ENCODE measurements at regions not wholly inside any gene's neighbourhood (a gene's known extent, or its start where the extent isn't known, plus 50 kb on each side); places are given as distances from the start of the nearest gene placed in this dataset.
"Not testable (repeated sequence)": the region's sequence is repeated elsewhere in the genome, so short reads cannot be mapped to it uniquely, and the experiment has no call there.

DNA sequence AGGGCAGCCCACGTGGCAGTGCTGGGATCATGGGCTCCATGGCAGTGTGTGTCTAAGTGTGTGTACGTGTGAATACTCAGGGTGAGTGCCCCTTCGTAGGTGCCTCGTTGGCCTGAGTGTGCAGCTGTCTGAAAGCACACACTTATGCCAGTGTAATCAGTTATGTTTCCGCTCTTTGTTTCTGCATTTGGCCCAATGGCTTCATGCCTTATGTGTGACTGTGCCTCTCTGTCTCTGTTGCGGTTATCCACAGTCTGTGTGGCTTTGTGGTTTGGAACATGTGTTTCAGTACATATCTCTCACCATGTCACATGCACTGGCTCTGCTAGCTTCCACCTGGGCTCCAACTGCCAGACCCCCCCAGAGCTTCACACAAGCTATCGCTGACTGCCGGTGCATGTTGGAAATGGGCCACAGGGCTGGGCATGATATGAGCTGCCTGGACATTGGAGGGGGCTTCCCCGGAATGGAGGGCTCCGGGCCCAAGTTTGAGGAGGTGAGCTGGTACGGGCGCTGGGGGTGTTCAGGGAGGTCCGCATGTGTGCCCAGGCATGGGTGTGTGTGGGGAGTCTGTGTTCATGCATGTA lies 70.3 kb upstream of the TINAGL1 start:
- DNase-seq, result no peak
- Mint-ChIP-seq H3K27me3 (ENCODE audit: low read depth) (peaks cover 21% of the 10 kb centered on the region), H3K36me3 (ENCODE audit: insufficient read depth) (no peaks in the 10 kb centered on the region), H3K4me1 (ENCODE audit: low read depth) (peaks cover 13% of the 10 kb centered on the region), H3K9me3 (no peaks in the 10 kb centered on the region), H3K4me3 (no peak overlapping the region)
- ATAC-seq, result peak; percentile 82 to 87

DNA sequence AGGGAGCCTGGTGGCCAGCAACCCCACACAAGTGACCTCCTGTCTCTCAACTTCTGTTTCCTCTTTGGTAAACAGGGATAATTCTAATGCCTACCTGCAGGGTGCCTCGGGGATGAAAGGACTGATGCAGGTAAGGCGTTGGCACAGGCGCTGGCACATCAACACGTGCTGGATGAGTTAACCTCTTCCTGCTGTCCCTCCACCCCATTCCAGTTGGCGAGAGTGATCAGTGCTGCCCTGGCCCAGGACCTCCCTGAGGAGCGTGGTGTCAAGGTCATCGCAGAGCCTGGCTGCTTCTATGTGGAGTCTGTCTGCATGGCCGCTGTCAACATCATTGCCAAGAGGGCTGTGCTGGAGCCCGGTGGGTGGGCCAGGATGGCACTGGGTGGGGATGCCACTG lies 69.1 kb upstream of the TINAGL1 start:
- H3K4me3 Mint-ChIP-seq, result no peak overlapping the region
- H3K9me3 Mint-ChIP-seq, result no peaks in the 10 kb centered on the region
- DNase-seq (no peak), ATAC-seq (no peak)
- H3K4me1 Mint-ChIP-seq (ENCODE audit: low read depth), result peaks cover 13% of the 10 kb centered on the region
- peaks cover 15% of the 10 kb centered on the region for H3K27me3 Mint-ChIP-seq (ENCODE audit: low read depth)
- no peaks in the 10 kb centered on the region for H3K36me3 Mint-ChIP-seq (ENCODE audit: insufficient read depth)

DNA sequence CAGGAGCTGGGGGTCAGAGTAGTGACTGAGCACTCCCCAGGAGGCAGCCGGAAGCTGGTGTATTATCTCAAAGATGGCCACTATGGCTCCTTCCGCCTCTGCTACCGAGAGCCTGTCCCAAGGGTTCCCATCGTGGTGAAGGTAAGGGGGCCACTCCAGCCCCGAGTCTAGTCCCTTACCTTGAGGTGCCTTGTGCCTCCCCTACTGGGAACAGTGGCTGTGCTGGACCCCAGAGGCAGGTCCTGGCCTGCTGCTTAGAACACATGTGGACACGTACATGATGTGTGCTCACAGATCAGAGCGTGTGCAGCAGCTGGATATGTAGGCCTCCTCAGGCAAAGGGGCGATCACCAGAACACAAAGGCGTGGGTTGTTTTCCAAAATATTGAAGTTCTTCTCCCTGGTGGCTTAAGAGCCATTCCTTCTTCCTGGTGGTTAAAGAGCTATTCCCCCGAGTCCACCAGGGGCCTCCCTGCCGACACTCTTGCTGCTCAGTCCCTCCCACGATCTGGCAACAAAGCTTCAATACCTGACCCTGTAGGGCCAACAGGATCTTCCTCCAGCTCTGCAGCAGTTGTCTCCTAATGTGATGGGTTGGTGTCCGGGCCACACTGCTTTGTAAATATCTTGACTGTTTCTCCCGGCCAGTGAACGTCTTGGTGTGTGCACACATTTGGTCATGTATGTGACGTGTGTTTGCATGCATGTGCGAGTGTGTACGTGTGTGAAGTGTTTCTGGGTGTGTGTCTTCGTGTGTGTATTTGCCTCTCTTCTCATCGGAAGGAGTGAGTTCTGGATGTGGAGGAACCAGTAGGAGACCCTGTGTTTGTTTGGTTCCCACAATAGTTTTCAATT lies 68.4 kb upstream of the TINAGL1 start:
- H3K27me3 Mint-ChIP-seq (ENCODE audit: low read depth), result peaks cover 9% of the 10 kb centered on the region
- no peaks in the 10 kb centered on the region for H3K9me3 Mint-ChIP-seq
- ATAC-seq (no peak), DNase-seq (no peak)
- no peaks in the 10 kb centered on the region for H3K36me3 Mint-ChIP-seq (ENCODE audit: insufficient read depth)
- H3K4me1 Mint-ChIP-seq (ENCODE audit: low read depth), result peaks cover 13% of the 10 kb centered on the region
- H3K4me3 Mint-ChIP-seq, result no peak overlapping the region

DNA sequence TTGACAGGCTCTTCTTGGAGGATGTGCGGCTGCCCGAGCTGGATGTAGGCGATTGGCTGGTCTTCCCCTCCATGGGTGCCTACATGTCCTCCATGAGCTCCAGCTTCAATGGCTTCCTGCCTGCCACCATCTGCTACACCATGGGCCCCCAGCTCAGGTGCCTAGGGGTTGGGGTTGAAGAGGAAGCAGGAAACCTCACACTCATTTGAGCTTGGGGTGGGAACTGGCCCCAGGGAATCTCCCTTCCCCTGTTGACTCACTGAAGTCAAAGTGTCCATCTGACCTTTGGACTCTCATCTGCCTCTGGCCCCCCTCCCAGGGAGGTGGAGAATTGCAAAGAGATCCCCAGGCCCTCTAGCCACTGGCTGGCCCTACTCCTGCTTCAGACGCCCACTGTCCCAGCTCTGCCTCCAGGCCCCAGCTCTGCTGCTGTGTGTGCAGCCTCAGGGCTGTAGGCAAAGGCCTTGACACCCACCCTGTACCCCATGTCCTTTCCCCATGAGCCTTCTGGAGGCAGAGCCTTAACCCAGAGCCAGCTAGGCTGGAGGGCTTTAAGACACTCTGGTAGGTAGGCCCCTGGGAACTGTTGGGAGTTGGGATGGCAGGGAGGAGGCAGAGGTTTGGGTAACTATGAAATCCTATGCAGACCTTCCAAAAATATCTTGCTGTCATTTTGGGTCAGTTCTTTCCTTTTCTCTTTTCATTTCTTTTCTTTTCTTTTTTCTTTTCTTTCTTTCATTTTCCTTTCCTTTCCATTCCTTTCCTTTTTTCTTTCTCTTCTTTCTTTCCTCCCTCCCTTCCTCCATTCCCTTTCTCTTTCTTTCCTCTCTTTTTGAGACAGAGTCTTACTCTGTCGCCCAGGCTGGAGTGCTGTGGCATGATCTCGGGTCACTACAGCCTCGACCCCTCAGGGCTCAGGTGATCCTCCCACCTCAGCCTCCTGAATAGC lies 66.9 kb upstream of the TINAGL1 start:
- ATAC-seq (no peak), DNase-seq (no peak)
- Mint-ChIP-seq H3K36me3 (ENCODE audit: insufficient read depth) (no peaks in the 10 kb centered on the region), H3K9me3 (no peaks in the 10 kb centered on the region), H3K27me3 (ENCODE audit: low read depth) (peaks cover 3% of the 10 kb centered on the region), H3K4me3 (no peak overlapping the region), H3K4me1 (ENCODE audit: low read depth) (peaks cover 13% of the 10 kb centered on the region)

DNA sequence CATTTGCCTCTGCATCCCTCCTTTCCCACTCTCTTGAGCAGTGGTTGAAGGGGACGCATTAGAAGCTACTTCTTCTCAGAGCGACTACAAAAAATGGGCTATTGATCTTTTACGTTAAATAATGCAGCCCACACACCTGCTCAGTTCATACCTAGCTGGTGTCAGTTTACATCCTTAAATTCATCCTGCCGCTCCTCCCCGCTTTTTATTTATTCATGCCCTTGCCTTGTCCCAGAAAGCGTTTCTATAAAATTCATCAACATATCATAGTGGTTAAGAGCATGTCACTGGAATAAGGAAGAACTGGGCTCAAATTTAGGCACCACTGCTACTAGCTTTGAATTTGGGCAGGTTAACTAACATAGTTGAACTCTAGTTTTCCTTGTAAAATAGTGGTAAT lies 66.0 kb upstream of the TINAGL1 start:
- Mint-ChIP-seq H3K36me3 (ENCODE audit: insufficient read depth) (no peaks in the 10 kb centered on the region), H3K9me3 (no peaks in the 10 kb centered on the region), H3K4me1 (ENCODE audit: low read depth) (peaks cover 12% of the 10 kb centered on the region), H3K4me3 (no peak overlapping the region), H3K27me3 (ENCODE audit: low read depth) (peaks cover 3% of the 10 kb centered on the region)
- ATAC-seq (no peak), DNase-seq (no peak)

DNA sequence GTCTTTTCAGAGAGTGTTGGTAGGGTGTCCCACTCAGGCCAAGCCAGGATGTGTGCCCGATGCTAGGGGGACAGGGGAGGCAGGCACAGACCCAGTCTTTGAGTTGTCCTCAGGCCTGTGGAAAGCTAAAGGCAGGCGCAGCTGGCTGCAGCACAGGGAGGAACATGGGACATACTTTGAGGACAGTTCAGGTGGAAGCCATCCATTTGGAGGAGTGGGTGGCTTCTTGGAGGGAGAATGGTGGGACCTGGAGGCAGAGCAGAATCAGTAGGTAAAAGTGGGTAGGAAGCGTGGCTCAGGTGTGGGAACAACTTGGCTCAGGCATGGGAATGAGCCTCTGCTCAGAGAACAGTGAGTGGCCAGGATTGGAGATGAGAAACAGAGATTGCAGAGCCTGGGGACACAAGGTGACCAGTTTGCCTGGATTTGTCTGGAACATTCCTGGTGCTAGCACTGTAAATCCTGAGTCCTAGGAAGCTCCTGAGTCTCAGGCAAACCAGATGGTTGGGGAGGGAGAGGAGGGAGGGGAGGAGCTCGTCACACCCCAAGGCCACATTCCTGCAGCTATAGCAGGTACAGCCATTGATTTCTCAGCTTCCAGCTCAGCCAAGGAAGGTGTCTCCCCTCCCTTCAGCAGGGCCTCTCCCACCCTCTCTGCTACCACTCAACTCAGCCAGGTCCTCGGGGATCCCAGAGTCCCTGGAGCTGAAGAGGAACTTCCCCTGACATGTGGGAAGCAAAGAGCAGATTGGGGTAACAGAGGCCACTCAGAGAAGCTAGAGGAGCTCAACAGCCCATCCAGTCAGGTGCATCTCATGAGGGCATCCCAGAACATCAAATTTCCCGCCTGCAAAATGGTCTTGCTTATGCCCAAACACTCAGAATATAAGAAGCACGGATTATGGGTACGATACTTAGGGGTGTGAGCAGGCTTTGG lies 65.2 kb upstream of the TINAGL1 start:
- Mint-ChIP-seq H3K27me3 (ENCODE audit: low read depth) (peaks cover 3% of the 10 kb centered on the region), H3K4me1 (ENCODE audit: low read depth) (peaks cover 4% of the 10 kb centered on the region), H3K36me3 (ENCODE audit: insufficient read depth) (no peaks in the 10 kb centered on the region), H3K9me3 (no peaks in the 10 kb centered on the region), H3K4me3 (no peak overlapping the region)
- ATAC-seq (no peak), DNase-seq (no peak)

DNA sequence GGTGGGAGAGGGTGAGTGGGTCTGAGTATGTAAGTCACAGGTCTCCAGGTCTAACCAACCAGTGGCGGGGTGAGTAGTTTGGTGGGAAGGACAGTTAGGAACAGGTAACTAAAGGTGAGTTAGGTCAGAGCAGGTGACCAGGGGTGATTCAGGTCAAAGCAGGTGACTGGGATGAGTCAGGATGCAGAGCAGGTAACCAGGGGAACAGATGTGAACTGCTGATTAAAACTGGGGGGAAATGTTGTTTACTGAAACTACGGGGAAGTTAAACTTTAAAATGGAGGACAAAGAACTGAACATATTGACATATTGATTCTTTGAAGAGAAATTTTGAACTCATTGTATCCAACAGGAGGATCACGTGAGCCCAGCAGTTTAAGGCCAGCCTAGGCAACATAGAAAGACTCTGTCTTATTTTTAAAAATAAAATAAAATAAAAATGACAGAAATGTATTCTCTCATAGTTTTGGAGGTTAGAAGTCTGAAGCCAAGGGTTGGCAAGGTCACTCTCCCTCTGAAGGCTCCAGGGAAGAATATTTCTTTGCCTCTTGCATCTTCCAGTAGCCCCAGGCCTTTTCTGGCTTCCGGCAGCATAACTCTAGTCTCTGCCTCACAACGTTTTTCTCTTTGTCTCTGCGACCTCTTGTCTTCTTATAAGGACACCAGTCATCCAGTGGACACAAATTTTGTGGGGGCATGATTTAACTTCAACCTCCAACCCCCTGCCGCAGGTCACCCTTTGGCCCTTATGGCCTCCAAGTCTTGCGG lies 64.3 kb upstream of the TINAGL1 start:
- H3K27me3 Mint-ChIP-seq (ENCODE audit: low read depth), result peaks cover 3% of the 10 kb centered on the region

DNA sequence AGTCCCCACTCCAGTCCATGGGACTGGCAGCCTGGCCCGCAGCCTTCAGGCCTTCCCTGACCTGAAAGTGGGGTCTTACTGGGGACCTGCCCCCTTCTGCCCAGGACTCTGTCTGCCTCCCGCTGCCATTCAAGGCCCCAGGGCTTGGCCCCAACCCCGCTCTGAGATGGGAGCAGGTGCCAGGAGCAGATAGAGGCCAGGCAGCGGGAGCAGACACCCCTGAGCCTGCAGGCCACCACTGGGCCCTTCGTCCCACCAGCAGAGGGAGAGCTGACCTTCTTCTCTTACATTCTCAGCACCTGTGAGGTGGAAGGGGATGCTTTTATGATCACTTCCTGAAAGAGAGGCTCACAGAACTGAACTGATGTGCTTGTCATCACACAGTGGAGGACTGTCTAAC lies 62.2 kb upstream of the TINAGL1 start:
- Mint-ChIP-seq H3K9me3 (no peaks in the 10 kb centered on the region), H3K36me3 (ENCODE audit: insufficient read depth) (no peaks in the 10 kb centered on the region), H3K4me1 (ENCODE audit: low read depth) (no peaks in the 10 kb centered on the region), H3K4me3 (no peak overlapping the region), H3K27me3 (ENCODE audit: low read depth) (peaks cover 3% of the 10 kb centered on the region)
- ATAC-seq (no peak), DNase-seq (no peak)

More for the DNA sequence above, 64.3 kb upstream of the TINAGL1 start:
- ATAC-seq (no peak), DNase-seq (no peak)
- H3K4me1 Mint-ChIP-seq (ENCODE audit: low read depth), result no peaks in the 10 kb centered on the region
- H3K9me3 Mint-ChIP-seq, result no peaks in the 10 kb centered on the region
- H3K36me3 Mint-ChIP-seq (ENCODE audit: insufficient read depth), result no peaks in the 10 kb centered on the region
- no peak overlapping the region for H3K4me3 Mint-ChIP-seq

DNA sequence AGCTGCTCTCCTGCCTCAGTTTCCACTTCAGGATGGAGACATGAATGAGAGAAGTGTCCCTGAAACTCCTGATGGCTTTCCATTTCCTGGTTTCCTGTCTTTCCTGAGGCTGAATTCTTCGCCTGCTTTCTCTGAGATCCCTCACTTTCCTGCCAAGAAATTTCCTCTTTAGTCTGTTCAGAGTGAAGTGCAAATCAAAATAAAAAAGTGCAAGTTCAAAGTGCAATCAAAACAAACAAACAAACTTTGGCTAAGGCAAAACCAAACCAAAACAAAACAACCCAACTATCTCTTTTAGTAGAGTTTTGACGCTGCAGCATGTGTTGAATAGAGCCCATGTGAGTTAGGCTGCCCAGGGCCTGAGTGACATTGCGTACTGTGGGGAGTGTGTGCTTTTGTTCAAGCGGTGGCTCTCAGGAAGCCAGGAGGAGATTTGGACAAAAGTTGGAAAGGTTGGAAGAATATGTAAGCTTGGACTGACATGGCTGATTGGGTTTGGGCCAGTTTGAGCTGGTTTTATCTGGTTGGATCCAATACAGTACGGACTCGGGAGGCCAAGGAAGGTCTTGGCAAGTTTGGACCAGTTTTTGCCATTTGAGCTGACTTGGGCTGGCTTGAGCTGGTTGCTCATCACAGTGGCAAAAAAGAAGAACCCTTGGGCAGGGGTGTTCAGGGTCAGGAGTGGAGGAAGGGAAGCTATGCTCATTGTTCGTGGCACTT lies 61.1 kb upstream of the TINAGL1 start:
- no peaks in the 10 kb centered on the region for H3K4me1 Mint-ChIP-seq (ENCODE audit: low read depth)
- H3K4me3 Mint-ChIP-seq, result no peak overlapping the region
- DNase-seq, result no peak
- no peaks in the 10 kb centered on the region for H3K9me3 Mint-ChIP-seq
- H3K36me3 Mint-ChIP-seq (ENCODE audit: insufficient read depth), result no peaks in the 10 kb centered on the region
- ATAC-seq, result no peak
- peaks cover 3% of the 10 kb centered on the region for H3K27me3 Mint-ChIP-seq (ENCODE audit: low read depth)

DNA sequence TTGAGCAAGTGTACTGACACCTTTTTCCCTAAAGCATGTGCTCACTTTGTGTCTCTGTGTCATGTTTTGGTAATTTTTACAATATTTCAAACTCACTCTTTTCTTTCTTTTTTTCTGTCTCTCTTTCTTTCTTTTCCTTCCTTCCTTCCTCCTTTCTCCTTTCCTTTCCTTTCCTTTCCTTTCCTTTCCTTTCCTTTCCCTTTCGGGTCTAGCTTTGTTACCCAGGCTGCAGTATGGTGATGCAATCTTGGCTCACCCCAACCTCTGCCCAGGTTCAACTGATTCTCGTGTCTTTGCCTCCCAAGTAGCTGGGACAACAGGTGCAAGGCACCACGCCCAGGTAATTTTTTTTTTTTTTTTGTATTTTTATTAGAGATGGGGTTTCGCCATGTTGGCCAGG lies 60.4 kb upstream of the TINAGL1 start:
- DNase-seq, result no peak
- no peaks in the 10 kb centered on the region for H3K36me3 Mint-ChIP-seq (ENCODE audit: insufficient read depth)
- no peak for ATAC-seq
- H3K9me3 Mint-ChIP-seq, result no peaks in the 10 kb centered on the region
- H3K4me3 Mint-ChIP-seq, result no peak overlapping the region
- no peaks in the 10 kb centered on the region for H3K4me1 Mint-ChIP-seq (ENCODE audit: low read depth)
- peaks cover 3% of the 10 kb centered on the region for H3K27me3 Mint-ChIP-seq (ENCODE audit: low read depth)

DNA sequence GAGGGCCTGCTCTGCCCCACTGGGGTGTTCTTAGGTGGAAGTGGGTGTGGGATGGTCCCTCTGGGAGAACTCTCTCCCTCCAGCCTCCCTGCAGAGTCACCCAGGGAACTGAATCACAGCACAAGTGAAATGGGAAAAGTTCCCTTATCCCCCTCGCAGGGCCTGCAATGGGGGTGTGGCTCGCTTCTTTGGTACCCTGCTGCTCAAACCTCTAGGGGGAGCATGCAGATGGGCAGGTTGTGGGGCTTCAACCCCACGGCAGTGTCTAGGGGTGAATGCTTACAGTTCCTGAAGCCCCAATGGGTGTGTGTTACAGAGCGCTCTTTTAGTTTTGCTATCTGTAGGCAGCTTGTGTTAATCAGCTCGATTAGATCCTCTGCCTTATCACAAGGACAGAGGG lies 59.0 kb upstream of the TINAGL1 start:
- Mint-ChIP-seq H3K4me3 (no peak overlapping the region), H3K36me3 (ENCODE audit: insufficient read depth) (no peaks in the 10 kb centered on the region), H3K27me3 (ENCODE audit: low read depth) (peaks cover 8% of the 10 kb centered on the region), H3K9me3 (no peaks in the 10 kb centered on the region), H3K4me1 (ENCODE audit: low read depth) (no peaks in the 10 kb centered on the region)
- DNase-seq (no peak), ATAC-seq (no peak)

DNA sequence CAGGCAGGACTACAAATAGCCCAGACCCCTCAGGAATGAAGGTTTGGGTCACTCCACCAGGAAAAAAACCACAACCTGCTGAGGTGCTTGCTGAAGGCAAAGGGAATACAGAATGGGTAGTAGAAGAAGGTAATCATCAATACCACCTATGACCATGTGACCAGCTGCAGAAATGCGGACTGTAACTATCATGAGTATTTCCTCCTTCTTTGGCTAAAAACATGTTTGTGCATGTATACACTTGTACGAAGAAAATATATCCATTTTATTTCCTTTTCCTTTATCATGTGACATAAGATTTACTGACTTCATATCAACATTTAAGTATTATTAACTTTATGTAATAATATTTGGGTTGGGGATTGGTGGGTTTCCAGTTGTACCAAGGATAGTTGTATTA lies 58.3 kb upstream of the TINAGL1 start:
- H3K27me3 Mint-ChIP-seq (ENCODE audit: low read depth); H3K9me3 Mint-ChIP-seq; H3K36me3 Mint-ChIP-seq (ENCODE audit: insufficient read depth); H3K4me1 Mint-ChIP-seq (ENCODE audit: low read depth); H3K4me3 Mint-ChIP-seq; DNase-seq; ATAC-seq: not testable (repeated sequence)
